Mononuclear cell (primary cell): ENCODE measurements at regions not wholly inside any gene's neighbourhood (a gene's known extent, or its start where the extent isn't known, plus 50 kb on each side); places are given as distances from the start of the nearest gene placed in this dataset.

Experiments used
- H3K27me3 ChIP-seq: 2 replicates; pipeline ENCODE4 v1.6.0; 2011; ENCODE audit warnings: low read length, control low read depth; ENCODE audit not compliant: insufficient read depth
- H3K4me1 ChIP-seq: 2 replicates; pipeline ENCODE4 v1.5.1; 2011; ENCODE audit warnings: mild to moderate bottlenecking, low read length, control low read depth; ENCODE audit not compliant: insufficient read depth
- H3K4me3 ChIP-seq: 2 replicates; pipeline ENCODE4 v1.5.1; 2011; ENCODE audit warnings: mild to moderate bottlenecking, low read length, moderate library complexity
- H3K9me3 ChIP-seq: 2 replicates; pipeline ENCODE4 v1.5.1; 2011; ENCODE audit warnings: low read depth, mild to moderate bottlenecking, control low read depth, low read length

DNA sequence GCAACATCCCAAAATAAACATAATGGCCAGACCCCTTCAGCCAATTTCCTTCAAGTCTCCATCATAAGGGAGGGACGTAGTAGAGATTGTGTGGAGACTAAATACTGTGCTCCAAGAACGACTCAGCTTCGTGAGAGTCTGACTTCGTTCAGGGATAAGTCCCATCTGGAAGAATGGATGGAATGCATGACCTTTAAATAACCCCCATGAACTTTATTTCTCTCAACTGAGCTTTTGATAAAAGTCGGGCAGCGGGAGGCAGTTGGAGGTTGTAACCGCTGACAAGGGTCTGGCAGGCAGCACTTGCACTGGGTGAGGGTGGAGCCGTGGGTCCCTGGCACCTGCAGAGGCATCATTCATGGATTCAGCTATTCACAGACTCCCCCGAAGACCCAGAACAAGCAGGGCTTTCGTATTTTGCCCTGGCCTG lies 115.9 kb downstream of the ZFP36L2 start:
- no peaks in the 10 kb centered on the region for H3K9me3 ChIP-seq
- H3K4me1 ChIP-seq, result peaks cover 94% of the 10 kb centered on the region
- no peak overlapping the region for H3K4me3 ChIP-seq
- H3K27me3 ChIP-seq, result no peaks in the 10 kb centered on the region

DNA sequence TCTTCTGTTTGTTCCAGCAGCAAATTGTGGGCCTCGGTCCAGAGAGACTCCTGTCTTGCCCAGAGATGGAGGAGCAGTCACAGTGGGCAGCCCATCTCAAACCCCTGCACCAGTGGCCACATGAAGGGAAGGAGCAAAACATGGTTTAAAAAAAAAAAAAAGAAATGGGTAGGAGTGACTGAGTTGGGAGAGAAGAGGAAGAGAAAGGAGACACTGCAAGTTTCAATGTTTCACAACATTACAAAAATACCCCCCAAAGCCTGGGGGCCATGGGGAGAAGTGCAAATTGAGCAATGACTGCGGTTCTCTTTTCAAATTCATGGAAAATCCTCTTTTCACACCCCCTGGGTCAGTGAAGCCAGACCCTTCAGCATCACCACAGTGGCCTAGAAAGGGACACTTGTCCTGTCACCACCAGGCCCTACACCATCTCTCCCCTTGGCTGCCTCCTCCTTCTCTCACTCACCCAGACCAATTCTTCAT lies 117.1 kb downstream of the ZFP36L2 start:
- Histone ChIP-seq H3K4me3 (no peak overlapping the region), H3K4me1 (peaks cover 99% of the 10 kb centered on the region), H3K9me3 (no peaks in the 10 kb centered on the region), H3K27me3 (no peaks in the 10 kb centered on the region)

DNA sequence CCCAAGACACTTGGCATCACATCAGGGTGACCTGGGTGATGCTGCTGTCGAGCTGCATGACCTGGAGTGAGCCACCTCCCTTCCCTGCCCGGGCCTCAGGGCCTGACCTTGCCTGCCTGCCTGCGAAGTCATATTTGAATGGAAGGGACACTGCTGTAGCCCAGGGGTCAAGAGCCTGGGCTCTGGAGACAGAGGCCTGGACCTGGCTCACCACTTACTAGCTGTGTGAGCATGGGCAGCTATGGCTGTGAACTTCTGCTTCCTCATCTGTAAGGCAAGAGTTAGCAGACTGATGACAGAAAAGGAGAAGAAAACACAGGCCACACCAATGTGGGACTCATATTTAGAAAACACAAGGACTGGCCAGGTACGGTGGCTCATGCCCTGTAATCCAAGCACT lies 118.7 kb downstream of the ZFP36L2 start:
- no peaks in the 10 kb centered on the region for H3K9me3 ChIP-seq
- H3K4me3 ChIP-seq, result no peak overlapping the region
- peaks cover 87% of the 10 kb centered on the region for H3K4me1 ChIP-seq
- H3K27me3 ChIP-seq, result no peaks in the 10 kb centered on the region

- no peak overlapping the region for H3K4me3 ChIP-seq
- H3K4me1 ChIP-seq, result peaks cover 87% of the 10 kb centered on the region
- no peaks in the 10 kb centered on the region for H3K27me3 ChIP-seq
- H3K9me3 ChIP-seq, result no peaks in the 10 kb centered on the region
Measured at GRCh38 chr2:43106559-43107527, 119.6 kb downstream of the ZFP36L2 start.

- Histone ChIP-seq H3K4me3 (no peak overlapping the region), H3K27me3 (no peaks in the 10 kb centered on the region), H3K4me1 (peaks cover 84% of the 10 kb centered on the region), H3K9me3 (no peaks in the 10 kb centered on the region)
Measured at GRCh38 chr2:43105586-43106558, 120.5 kb downstream of the ZFP36L2 start.

DNA sequence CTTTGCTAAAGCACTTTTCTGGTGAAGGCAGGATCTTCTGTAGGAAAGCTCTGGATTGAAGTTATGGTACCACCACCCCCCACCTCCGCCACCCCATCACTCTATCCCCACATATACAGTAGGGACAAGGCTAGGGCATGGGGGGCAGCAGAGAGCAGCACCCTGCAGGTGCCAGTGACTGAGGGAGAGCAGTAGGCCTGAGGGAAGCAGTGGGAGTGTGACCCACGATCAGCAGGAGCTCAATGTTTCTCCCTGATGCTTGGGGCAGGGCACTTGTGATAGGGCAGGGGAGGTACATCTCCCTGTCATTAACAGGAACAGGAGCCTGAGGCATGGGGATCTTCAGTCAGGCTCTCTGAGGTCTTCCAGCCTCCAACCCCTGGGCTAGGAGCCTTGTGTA lies 121.6 kb downstream of the ZFP36L2 start:
- Histone ChIP-seq H3K4me1 (peaks cover 73% of the 10 kb centered on the region), H3K27me3 (no peaks in the 10 kb centered on the region), H3K4me3 (no peak overlapping the region), H3K9me3 (no peaks in the 10 kb centered on the region)

GRCh38 chr2:43104106-43104505 lies 122.3 kb downstream of the ZFP36L2 start:
- H3K4me1 ChIP-seq, result peaks cover 73% of the 10 kb centered on the region
- H3K27me3 ChIP-seq, result no peaks in the 10 kb centered on the region
- H3K9me3 ChIP-seq, result no peaks in the 10 kb centered on the region
- H3K4me3 ChIP-seq, result no peak overlapping the region

GRCh38 chr2:43103093-43103404 lies 123.4 kb downstream of the ZFP36L2 start:
- H3K4me3 ChIP-seq, result no peak overlapping the region
- H3K27me3 ChIP-seq, result no peaks in the 10 kb centered on the region
- no peaks in the 10 kb centered on the region for H3K9me3 ChIP-seq
- H3K4me1 ChIP-seq, result peaks cover 73% of the 10 kb centered on the region

- H3K4me1 ChIP-seq, result peaks cover 73% of the 10 kb centered on the region
- no peaks in the 10 kb centered on the region for H3K27me3 ChIP-seq
- no peak overlapping the region for H3K4me3 ChIP-seq
- H3K9me3 ChIP-seq, result no peaks in the 10 kb centered on the region
Measured at GRCh38 chr2:43102366-43103092, 123.9 kb downstream of the ZFP36L2 start.

DNA sequence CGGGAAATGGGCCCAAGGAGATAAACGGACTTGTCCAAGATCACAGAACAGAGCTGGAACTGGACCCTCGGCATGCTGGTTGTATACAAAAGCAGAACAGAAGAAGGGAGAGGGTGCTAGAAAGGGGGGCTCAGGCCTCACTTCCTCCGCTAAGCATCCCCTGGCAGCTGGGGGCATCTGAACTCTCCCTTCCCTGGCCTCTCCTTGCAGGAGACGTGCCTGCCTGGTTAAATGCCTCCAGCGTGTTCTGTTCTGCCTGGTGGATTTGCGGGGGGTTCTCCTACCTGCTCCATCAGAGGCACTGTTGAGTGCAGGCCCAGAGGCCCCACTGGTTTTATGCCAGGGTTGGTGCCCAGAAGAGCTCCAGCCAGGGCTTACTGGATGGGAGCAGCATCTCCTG lies 124.7 kb downstream of the ZFP36L2 start:
- no peaks in the 10 kb centered on the region for H3K9me3 ChIP-seq
- H3K4me1 ChIP-seq, result peaks cover 73% of the 10 kb centered on the region
- H3K27me3 ChIP-seq, result no peaks in the 10 kb centered on the region
- no peak overlapping the region for H3K4me3 ChIP-seq

DNA sequence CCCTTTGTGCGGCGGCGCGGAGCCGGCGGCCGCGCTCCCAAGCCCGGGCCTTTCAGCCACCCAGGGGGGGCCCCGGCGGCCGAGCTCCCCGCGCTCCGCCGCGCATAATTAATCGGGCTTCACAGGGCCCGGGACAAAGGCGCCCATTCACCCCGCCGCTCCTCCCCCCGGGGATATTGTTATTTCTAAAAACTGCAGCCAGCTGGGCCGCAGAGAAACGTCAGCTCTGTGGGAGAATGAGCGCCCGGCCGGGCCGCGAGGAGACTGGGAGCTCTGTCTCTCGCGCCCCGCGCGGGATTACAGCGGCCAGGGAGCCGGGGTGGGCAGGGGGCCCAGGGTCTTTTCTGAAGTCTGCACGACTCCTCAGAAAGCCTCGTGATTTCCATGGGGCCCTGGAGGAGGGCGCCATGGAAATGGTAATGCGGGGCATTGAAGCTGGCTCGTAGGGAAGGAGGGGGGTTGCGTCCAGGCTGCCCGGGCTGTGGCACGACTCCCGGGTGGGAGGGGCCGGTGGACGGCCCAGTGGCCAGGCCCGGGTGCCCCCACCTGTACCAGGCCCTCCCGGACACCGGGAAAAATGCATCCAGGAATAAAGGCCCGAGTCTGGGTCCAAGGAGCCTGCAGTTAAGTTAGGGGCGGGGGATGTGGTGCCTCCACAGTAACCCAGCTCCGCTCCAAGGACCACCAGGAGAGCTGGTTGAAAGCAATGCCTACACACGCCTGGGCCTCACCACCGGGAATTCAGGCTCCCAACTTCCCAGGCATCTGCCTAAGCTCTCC lies 125.3 kb downstream of the ZFP36L2 start:
- Histone ChIP-seq H3K9me3 (no peaks in the 10 kb centered on the region), H3K4me3 (no peak overlapping the region), H3K4me1 (peaks cover 70% of the 10 kb centered on the region), H3K27me3 (no peaks in the 10 kb centered on the region)

DNA sequence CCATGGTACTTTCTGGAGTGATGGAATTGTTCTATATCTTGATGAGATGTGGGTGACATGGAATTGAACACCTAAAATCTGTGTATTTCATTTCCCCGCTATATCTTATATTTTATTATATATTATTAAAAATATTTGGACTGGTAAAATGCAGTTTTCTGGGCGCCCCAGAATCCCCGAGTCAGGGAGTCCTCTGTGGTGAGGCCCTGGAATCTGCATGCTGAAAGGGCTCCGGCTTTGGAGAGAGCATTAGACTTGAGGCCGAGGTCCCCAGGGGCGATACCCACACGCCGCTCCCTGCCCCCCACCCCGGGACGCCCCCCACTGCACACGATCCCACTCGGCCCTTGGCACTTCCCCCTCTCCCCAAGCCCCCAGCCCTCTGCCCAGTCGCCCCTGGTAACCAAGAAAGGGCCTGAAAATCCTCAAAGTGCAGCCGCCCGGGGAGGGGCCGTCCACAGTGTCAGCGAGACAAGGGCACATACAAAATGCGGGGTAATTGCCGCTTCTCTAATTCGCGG lies 126.0 kb downstream of the ZFP36L2 start:
- Histone ChIP-seq H3K4me1 (peaks cover 64% of the 10 kb centered on the region), H3K27me3 (no peaks in the 10 kb centered on the region), H3K9me3 (no peaks in the 10 kb centered on the region), H3K4me3 (no peak overlapping the region)

DNA sequence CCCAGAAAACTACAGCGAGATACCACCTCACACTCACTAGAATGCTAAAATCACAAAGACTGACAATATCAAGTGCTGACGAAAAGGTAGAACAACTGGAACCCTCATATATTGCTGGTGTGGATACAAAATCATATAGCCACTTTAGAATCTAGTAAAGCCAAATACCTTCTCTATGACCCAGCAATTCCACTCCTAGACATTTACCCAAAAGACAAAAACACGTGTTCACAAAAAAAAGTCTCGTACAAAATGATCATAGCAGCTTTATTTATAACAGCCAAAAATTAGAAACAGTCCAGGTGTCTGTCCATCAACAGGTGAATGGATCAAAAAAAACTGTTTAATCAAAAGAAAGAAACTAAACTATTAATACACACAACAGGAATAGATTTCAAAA lies 126.6 kb downstream of the ZFP36L2 start:
- Histone ChIP-seq H3K9me3 (no peaks in the 10 kb centered on the region), H3K4me3 (no peak overlapping the region), H3K27me3 (no peaks in the 10 kb centered on the region), H3K4me1 (peaks cover 58% of the 10 kb centered on the region)

GRCh38 chr2:43098539-43098938 lies 127.9 kb downstream of the ZFP36L2 start:
- no peaks in the 10 kb centered on the region for H3K9me3 ChIP-seq
- H3K4me1 ChIP-seq, result peaks cover 50% of the 10 kb centered on the region
- H3K27me3 ChIP-seq, result no peaks in the 10 kb centered on the region
- no peak overlapping the region for H3K4me3 ChIP-seq
